A673 (cell line): ENCODE measurements at regions not wholly inside any gene's neighbourhood (a gene's known extent, or its start where the extent isn't known, plus 50 kb on each side); places are given as distances from the start of the nearest gene placed in this dataset.

ENCODE experiments used
- BruUV-seq: library from RNA; stranded (reverse); fragments of 400-500 nt; replicated peaks from 2 replicates; lab custom pipeline; 2021; lab: Mats Ljungman, UMichigan
- CTCF ChIA-PET: fragments of 300-600 bp; sonication (Branson Sonifier 250); formaldehyde crosslinking; loops from one replicate; lab custom pipeline; 2022; ENCODE audit warnings: antibody characterized with exemption; lab: Charles Lee
- POLR2A ChIA-PET: fragments of 300-600 bp; sonication (Branson Sonifier 250); formaldehyde crosslinking; loops from one replicate; lab custom pipeline; 2022; ENCODE audit warnings: antibody characterized with exemption; ENCODE audit not compliant: low non-redundant PET; lab: Charles Lee
- DNase-seq: peaks from one replicate; pipeline ENCODE4 v3.0.0-alpha.2; 2015; ENCODE audit warnings: low spot score
- H3K27ac ChIP-seq: fragments of 200-600 bp; sonication (generic); 2 replicates; pipeline ENCODE4 v1.5.1; 2016; ENCODE audit warnings: mixed run types, low read depth, mild to moderate bottlenecking, mixed read lengths, antibody characterized with exemption, low read length; ENCODE audit not compliant: poor library complexity, severe bottlenecking
- H3K27me3 ChIP-seq: fragments of 200-600 bp; sonication (generic); replicated peaks from 2 replicates; pipeline ENCODE4 v1.6.1; 2017; ENCODE audit warnings: mixed run types, low read depth, mild to moderate bottlenecking, mixed read lengths, antibody characterized with exemption, low read length; ENCODE audit not compliant: insufficient read depth, poor library complexity
- H3K36me3 ChIP-seq: fragments of 200-600 bp; sonication (generic); 2 replicates; pipeline ENCODE4 v1.6.1; 2016; ENCODE audit warnings: mixed run types, mild to moderate bottlenecking, mixed read lengths, antibody characterized with exemption, low read length; ENCODE audit not compliant: insufficient read depth, poor library complexity, severe bottlenecking
- H3K4me1 ChIP-seq: fragments of 200-600 bp; sonication (generic); 2 replicates; pipeline ENCODE4 v1.6.1; 2017; ENCODE audit warnings: mixed run types, mild to moderate bottlenecking, mixed read lengths, antibody characterized with exemption, low read length; ENCODE audit not compliant: insufficient read depth, poor library complexity, severe bottlenecking
- H3K4me3 ChIP-seq: fragments of 200-600 bp; sonication (generic); 2 replicates; pipeline ENCODE4 v1.5.1; 2016; ENCODE audit warnings: low read depth, mixed run types, mild to moderate bottlenecking, mixed read lengths, low read length; ENCODE audit not compliant: poor library complexity, severe bottlenecking
- H3K9me3 ChIP-seq: fragments of 200-600 bp; sonication (generic); 2 replicates; pipeline ENCODE4 v1.6.1; 2016; ENCODE audit warnings: mixed run types, low read depth, mild to moderate bottlenecking, mixed read lengths, antibody characterized with exemption, low read length; ENCODE audit not compliant: poor library complexity, severe bottlenecking
- CTCF ChIP-seq: fragments of 300-800, 200-600 bp; sonication (generic); conservative IDR thresholded peaks from 2 replicates; pipeline ENCODE4 v1.5.1; 2017; ENCODE audit warnings: low read depth, mild to moderate bottlenecking, antibody characterized with exemption, low read length, moderate library complexity, mixed read lengths
- EZH2 ChIP-seq: fragments of 200-600 bp; sonication (generic); IDR thresholded peaks from 2 replicates; pipeline ENCODE4 v1.6.1; 2017; ENCODE audit warnings: borderline replicate concordance, low read depth, mild to moderate bottlenecking, mixed read lengths, antibody characterized with exemption, low read length; ENCODE audit not compliant: poor library complexity, severe bottlenecking
- intact Hi-C: fragments of 100-400 bp; cut with micrococcal nuclease; formaldehyde crosslinking; loops from one replicate; pipeline ENCODE4 v1.10.0; 2022; ENCODE audit not compliant: unreplicated experiment

GRCh38 chr7:53917637-53918036, 624.5 kb upstream of the VSTM2A start:
- H3K4me3 ChIP-seq, result no peak overlapping the region
- peaks cover 28% of the 10 kb centered on the region for H3K9me3 ChIP-seq
- ChIA-PET CTCF (no interaction called here), POLR2A (no interaction called here)
- H3K4me1 ChIP-seq, result no peaks in the 10 kb centered on the region
- intact Hi-C loops, result no loop called here
- H3K27me3 ChIP-seq, result no peaks in the 10 kb centered on the region
- H3K36me3 ChIP-seq, result no peaks in the 10 kb centered on the region
- TF ChIP-seq EZH2, result no peak
- TF ChIP-seq CTCF, result no peak
- no TSS peak for BruUV-seq
- DNase-seq, result no peak
- H3K27ac ChIP-seq, result no peak overlapping the region

- ChIA-PET POLR2A (no interaction called here), CTCF (no interaction called here)
- H3K4me3 ChIP-seq, result no peak overlapping the region
- no peaks in the 10 kb centered on the region for H3K27me3 ChIP-seq
- DNase-seq, result no peak
- peaks cover 39% of the 10 kb centered on the region for H3K9me3 ChIP-seq
- H3K4me1 ChIP-seq, result no peaks in the 10 kb centered on the region
- no peak for TF ChIP-seq EZH2
- no peak for TF ChIP-seq CTCF
- intact Hi-C loops, result no loop called here
- no peaks in the 10 kb centered on the region for H3K36me3 ChIP-seq
- H3K27ac ChIP-seq, result no peak overlapping the region
- BruUV-seq, result no TSS peak
Measured at GRCh38 chr7:53920011-53920410, 622.2 kb upstream of the VSTM2A start.

GRCh38 chr7:53940483-53940882, 601.7 kb upstream of the VSTM2A start:
- H3K4me1 ChIP-seq, result no peaks in the 10 kb centered on the region
- ChIA-PET POLR2A (no interaction called here), CTCF (no interaction called here)
- no peak for DNase-seq
- no TSS peak for BruUV-seq
- TF ChIP-seq EZH2, result no peak
- no peak for TF ChIP-seq CTCF
- H3K36me3 ChIP-seq, result no peaks in the 10 kb centered on the region
- H3K27ac ChIP-seq, result no peak overlapping the region
- H3K9me3 ChIP-seq, result peaks cover 45% of the 10 kb centered on the region
- intact Hi-C loops, result no loop called here
- H3K4me3 ChIP-seq, result no peak overlapping the region
- H3K27me3 ChIP-seq, result no peaks in the 10 kb centered on the region
